AG04450 (cell line): ENCODE measurements at regions not wholly inside any gene's neighbourhood (a gene's known extent, or its start where the extent isn't known, plus 50 kb on each side); places are given as distances from the start of the nearest gene placed in this dataset.
A peak's percentile ranks its signal among the peaks of the same experiment; 100 is the strongest.

Experiments used
- CTCF ChIA-PET: fragments of 300-600, 350-600 bp; formaldehyde crosslinking; extraction: SDS; loops from one replicate; lab custom pipeline; 2022; ENCODE audit warnings: antibody characterized with exemption, inconsistent platforms; lab: Charles Lee
- POLR2A ChIA-PET: fragments of 350-600 bp; formaldehyde crosslinking; extraction: SDS; loops from one replicate; lab custom pipeline; 2021; ENCODE audit warnings: antibody characterized with exemption, inconsistent platforms; lab: Yijun Ruan, JAX
- DNase-seq: peaks from one replicate; pipeline ENCODE4 v3.0.0-alpha.2; 2011; ENCODE audit warnings: low read depth, low spot score
- H3K27ac ChIP-seq: one replicate; pipeline ENCODE4 v1.5.1; 2012; ENCODE audit warnings: low read depth, low read length, control low read depth
- H3K27me3 ChIP-seq: one replicate; pipeline ENCODE4 v1.6.0; 2012; ENCODE audit warnings: low read length; ENCODE audit not compliant: control insufficient read depth, insufficient read depth
- H3K4me3 ChIP-seq: 2 replicates; pipeline ENCODE4 v1.5.1; 2011; ENCODE audit warnings: mild to moderate bottlenecking, low read depth, low read length, control low read depth
- H3K9me3 ChIP-seq: 2 replicates; pipeline ENCODE4 v1.5.1; 2012; ENCODE audit warnings: low read length; ENCODE audit not compliant: control insufficient read depth, insufficient read depth
- TF ChIP-seq, protein P1 (sequence below): IDR thresholded peaks from 2 replicates; pipeline ENCODE4 v1.5.1; 2011; ENCODE audit warnings: low read depth, low read length, control low read depth, inconsistent platforms

DNA sequence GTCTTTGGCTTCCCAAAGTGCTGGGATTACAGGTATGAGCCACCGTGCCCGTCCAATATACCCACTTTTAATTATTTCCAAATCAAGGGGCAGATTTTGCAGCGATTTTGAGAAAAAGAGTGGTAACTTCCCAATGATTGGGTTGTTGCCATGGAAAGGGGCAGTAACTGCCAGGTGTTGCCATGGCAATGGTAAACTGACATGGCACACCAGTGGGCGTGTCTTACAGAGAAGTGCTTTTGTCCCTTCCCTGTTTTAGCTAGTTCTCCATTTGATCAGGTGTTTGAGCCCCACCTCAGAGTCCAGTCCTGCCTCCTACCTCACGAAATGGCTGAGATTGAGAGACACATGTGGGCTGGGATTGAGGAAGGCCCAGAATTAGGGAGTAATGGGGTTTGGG lies 86.3 kb upstream of the IER5L start:
- H3K9me3 ChIP-seq = no peaks in the 10 kb centered on the region; the same call in 1 of the 2 replicates
- DNase-seq = no peak
- no peak overlapping the region for H3K4me3 ChIP-seq
- no peak overlapping the region for H3K27ac ChIP-seq
- ChIA-PET CTCF (no interaction called here), POLR2A (no interaction called here)
- H3K27me3 ChIP-seq = peaks cover 5% of the 10 kb centered on the region
- TF ChIP-seq, protein P1, sequence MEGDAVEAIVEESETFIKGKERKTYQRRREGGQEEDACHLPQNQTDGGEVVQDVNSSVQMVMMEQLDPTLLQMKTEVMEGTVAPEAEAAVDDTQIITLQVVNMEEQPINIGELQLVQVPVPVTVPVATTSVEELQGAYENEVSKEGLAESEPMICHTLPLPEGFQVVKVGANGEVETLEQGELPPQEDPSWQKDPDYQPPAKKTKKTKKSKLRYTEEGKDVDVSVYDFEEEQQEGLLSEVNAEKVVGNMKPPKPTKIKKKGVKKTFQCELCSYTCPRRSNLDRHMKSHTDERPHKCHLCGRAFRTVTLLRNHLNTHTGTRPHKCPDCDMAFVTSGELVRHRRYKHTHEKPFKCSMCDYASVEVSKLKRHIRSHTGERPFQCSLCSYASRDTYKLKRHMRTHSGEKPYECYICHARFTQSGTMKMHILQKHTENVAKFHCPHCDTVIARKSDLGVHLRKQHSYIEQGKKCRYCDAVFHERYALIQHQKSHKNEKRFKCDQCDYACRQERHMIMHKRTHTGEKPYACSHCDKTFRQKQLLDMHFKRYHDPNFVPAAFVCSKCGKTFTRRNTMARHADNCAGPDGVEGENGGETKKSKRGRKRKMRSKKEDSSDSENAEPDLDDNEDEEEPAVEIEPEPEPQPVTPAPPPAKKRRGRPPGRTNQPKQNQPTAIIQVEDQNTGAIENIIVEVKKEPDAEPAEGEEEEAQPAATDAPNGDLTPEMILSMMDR = no peak

DNA sequence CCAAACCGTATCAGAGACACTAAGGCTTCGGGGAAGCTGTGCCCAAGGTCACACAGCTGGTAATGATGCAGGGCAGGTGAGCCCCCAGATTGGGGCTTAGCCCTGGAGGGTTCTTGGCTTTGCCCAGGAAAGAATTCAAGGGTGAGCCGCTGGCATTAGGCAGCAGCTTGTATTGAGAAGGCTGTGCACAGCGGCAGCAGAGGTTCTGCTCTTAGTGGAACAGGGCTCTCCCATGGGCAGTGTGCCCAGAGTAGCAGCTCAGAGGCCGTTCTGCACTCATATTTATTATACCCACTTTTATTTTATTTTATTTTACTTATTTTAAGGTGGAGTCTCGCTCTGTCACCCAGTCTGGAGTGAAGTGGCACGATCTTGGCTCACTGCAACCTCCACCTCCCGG lies 85.8 kb upstream of the IER5L start:
- peaks cover 5% of the 10 kb centered on the region for H3K27me3 ChIP-seq
- H3K27ac ChIP-seq = no peak overlapping the region
- TF ChIP-seq, protein P1 = no peak
- CTCF ChIA-PET = no interaction called here
- no peak for DNase-seq
- POLR2A ChIA-PET = no interaction called here
- no peaks in the 10 kb centered on the region; the same call in 1 of the 2 replicates for H3K9me3 ChIP-seq
- no peak overlapping the region for H3K4me3 ChIP-seq

GRCh38 chr9:129262261-129262660 lies 84.2 kb upstream of the IER5L start:
- H3K27me3 ChIP-seq = peaks cover 5% of the 10 kb centered on the region
- ChIA-PET POLR2A (no interaction called here), CTCF (no interaction called here)
- no peak overlapping the region for H3K27ac ChIP-seq
- no peak overlapping the region for H3K4me3 ChIP-seq
- no peak for DNase-seq
- H3K9me3 ChIP-seq = no peaks in the 10 kb centered on the region; the same call in 1 of the 2 replicates
- TF ChIP-seq, protein P1 = no peak

GRCh38 chr9:129259375-129259774 lies 81.3 kb upstream of the IER5L start:
- Histone ChIP-seq H3K27me3 (no peaks in the 10 kb centered on the region), H3K9me3 (no peaks in the 10 kb centered on the region; the same call in 1 of the 2 replicates), H3K27ac (no peak overlapping the region), H3K4me3 (no peak overlapping the region)
- TF ChIP-seq, protein P1 = no peak
- CTCF ChIA-PET = no interaction called here
- DNase-seq = no peak
- POLR2A ChIA-PET = no interaction called here

- no peak overlapping the region for H3K27ac ChIP-seq
- POLR2A ChIA-PET = interaction anchor here (2.6 kb wide), 1 partner anchor 81 kb away, joined by 17 read pairs; the partner anchor contains the start of gene IER5L
- H3K27me3 ChIP-seq = no peaks in the 10 kb centered on the region
- DNase-seq = no peak
- TF ChIP-seq, protein P1 = no peak
- CTCF ChIA-PET = no interaction called here
- no peaks in the 10 kb centered on the region; the same call in 1 of the 2 replicates for H3K9me3 ChIP-seq
- peak overlapping the region; percentile 44 for H3K4me3 ChIP-seq
These were observed 80.8 kb upstream of the IER5L start for GRCh38 chr9:129258823-129259301.
